ENCODE measurements at regions not wholly inside any gene's neighbourhood (a gene's known extent, or its start where the extent isn't known, plus 50 kb on each side); places are given as distances from the start of the nearest gene placed in this dataset.
A peak's percentile ranks its signal among the peaks of the same experiment; 100 is the strongest.

GRCh38 chr11:112421879-112422278 is 161.2 kb upstream of the PLET1 start:
- TF ChIP-seq CTCF (conservative IDR thresholded peaks at IDR 0.05; ENCODE audit: control insufficient read depth, insufficient read depth, low read depth, low read length) = no peak
- no peak for DNase-seq (ENCODE audit: low read depth)
- no peak overlapping the region for H3K4me3 ChIP-seq (ENCODE audit: control insufficient read depth, low read depth, low read length)

GRCh38 chr11:112425121-112425520 is 164.5 kb upstream of the PLET1 start:
- DNase-seq (ENCODE audit: low read depth) = no peak
- no peak overlapping the region for H3K4me3 ChIP-seq (ENCODE audit: control insufficient read depth, low read depth, low read length)
- no peak for TF ChIP-seq CTCF (conservative IDR thresholded peaks at IDR 0.05; ENCODE audit: control insufficient read depth, insufficient read depth, low read depth, low read length)

- no peak for DNase-seq (ENCODE audit: low read depth)
- no peak for TF ChIP-seq CTCF (conservative IDR thresholded peaks at IDR 0.05; ENCODE audit: control insufficient read depth, insufficient read depth, low read depth, low read length)
- no peak overlapping the region for H3K4me3 ChIP-seq (ENCODE audit: control insufficient read depth, low read depth, low read length)
Observed at GRCh38 chr11:112437096-112437495, 176.4 kb upstream of the PLET1 start.

- no peak for DNase-seq (ENCODE audit: low read depth)
- H3K4me3 ChIP-seq (ENCODE audit: control insufficient read depth, low read depth, low read length) = no peak overlapping the region
- no peak for TF ChIP-seq CTCF (conservative IDR thresholded peaks at IDR 0.05; ENCODE audit: control insufficient read depth, insufficient read depth, low read depth, low read length)
Observed at GRCh38 chr11:112439614-112440013, 179.0 kb upstream of the PLET1 start.

GRCh38 chr11:112440518-112440917 is 179.9 kb upstream of the PLET1 start:
- no peak for TF ChIP-seq CTCF (conservative IDR thresholded peaks at IDR 0.05; ENCODE audit: control insufficient read depth, insufficient read depth, low read depth, low read length)
- peak; percentile 8 for DNase-seq (ENCODE audit: low read depth)
- H3K4me3 ChIP-seq (ENCODE audit: control insufficient read depth, low read depth, low read length) = no peak overlapping the region

GRCh38 chr11:112448168-112448567 is 187.5 kb upstream of the PLET1 start:
- TF ChIP-seq CTCF (conservative IDR thresholded peaks at IDR 0.05; ENCODE audit: control insufficient read depth, insufficient read depth, low read depth, low read length) = no peak
- H3K4me3 ChIP-seq (ENCODE audit: control insufficient read depth, low read depth, low read length) = no peak overlapping the region
- DNase-seq (ENCODE audit: low read depth) = no peak

- no peak for DNase-seq (ENCODE audit: low read depth)
Observed at GRCh38 chr11:112448806-112449205, 188.1 kb upstream of the PLET1 start.

More at GRCh38 chr11:112448806-112449205, 188.1 kb upstream of the PLET1 start:
- TF ChIP-seq CTCF (conservative IDR thresholded peaks at IDR 0.05; ENCODE audit: control insufficient read depth, insufficient read depth, low read depth, low read length) = no peak
- H3K4me3 ChIP-seq (ENCODE audit: control insufficient read depth, low read depth, low read length) = no peak overlapping the region
